Spleen (tissue), 7 donors: ENCODE measurements at regions not wholly inside any gene's neighbourhood (a gene's known extent, or its start where the extent isn't known, plus 50 kb on each side); places are given as distances from the start of the nearest gene placed in this dataset.

Experiments used
- CTCF ChIP-seq, 11 experiments: fragments of 200-600 bp in 7 of 11; fragments of 450-650 bp in 4 of 11; sonication (generic) in 4 of 11; IDR thresholded peaks in 8 of 11; conservative IDR thresholded peaks in 3 of 11; 1 replicate in 7 of 11; 2 replicates in 4 of 11; pipeline versions ENCODE4 v1.4.0 to v1.8.0; 2016 to 2021; ENCODE audit warnings: antibody characterized with exemption in 11 of 11, inconsistent platforms in 4 of 11, mild to moderate bottlenecking in 1 of 11
- POLR2A ChIP-seq, 3 donors: fragments of 450-650 bp; IDR thresholded peaks; one replicate each; pipeline ENCODE4 v1.5.1; 2017; ENCODE audit warnings: antibody characterized with exemption in 3 of 3, mild to moderate bottlenecking in 1 of 3
- POLR2AphosphoS5 ChIP-seq, 3 donors: sonication (generic); formaldehyde crosslinking; IDR thresholded peaks; one replicate each; pipeline ENCODE4 v1.5.1; 2017; ENCODE audit warnings: antibody characterized with exemption in 3 of 3
- donor health status: DM: no; HTN: no; CAD: no; lungs with moderate emphysema.
- donor health status: DM: no; HTN: no; CAD: no.
- donor health status: DM: no; HTN: no; CAD: no.

DNA sequence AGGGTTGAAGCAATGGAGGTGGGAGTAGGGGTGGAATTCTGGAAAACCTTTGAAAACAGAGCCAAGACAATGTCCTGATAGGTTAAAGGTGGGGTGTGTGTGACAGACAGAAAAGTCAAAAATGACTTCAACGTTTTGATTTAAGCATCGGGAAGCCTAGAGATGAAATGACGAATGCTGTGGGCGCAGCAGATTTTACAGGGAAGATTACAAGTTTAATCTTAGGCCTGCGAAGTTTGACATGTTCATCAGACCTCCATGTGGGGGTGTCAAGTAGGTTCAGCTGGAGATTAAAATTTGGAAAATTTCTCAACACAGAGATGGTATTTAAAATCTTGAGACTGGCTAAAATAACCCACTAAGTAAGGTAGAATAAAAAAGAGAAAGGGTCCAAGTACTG, 453.3 kb downstream of the TXNL1 start:
- TF ChIP-seq CTCF (IDR thresholded peaks at IDR 0.05 in 8 of 11, conservative IDR thresholded peaks at IDR 0.05 in 3 of 11), result no peak
- TF ChIP-seq POLR2AphosphoS5 (IDR thresholded peaks at IDR 0.05), result no peak
- TF ChIP-seq POLR2A (IDR thresholded peaks at IDR 0.05), result no peak
